ENCODE measurements at regions not wholly inside any gene's neighbourhood (a gene's known extent, or its start where the extent isn't known, plus 50 kb on each side); places are given as distances from the start of the nearest gene placed in this dataset.

DNA sequence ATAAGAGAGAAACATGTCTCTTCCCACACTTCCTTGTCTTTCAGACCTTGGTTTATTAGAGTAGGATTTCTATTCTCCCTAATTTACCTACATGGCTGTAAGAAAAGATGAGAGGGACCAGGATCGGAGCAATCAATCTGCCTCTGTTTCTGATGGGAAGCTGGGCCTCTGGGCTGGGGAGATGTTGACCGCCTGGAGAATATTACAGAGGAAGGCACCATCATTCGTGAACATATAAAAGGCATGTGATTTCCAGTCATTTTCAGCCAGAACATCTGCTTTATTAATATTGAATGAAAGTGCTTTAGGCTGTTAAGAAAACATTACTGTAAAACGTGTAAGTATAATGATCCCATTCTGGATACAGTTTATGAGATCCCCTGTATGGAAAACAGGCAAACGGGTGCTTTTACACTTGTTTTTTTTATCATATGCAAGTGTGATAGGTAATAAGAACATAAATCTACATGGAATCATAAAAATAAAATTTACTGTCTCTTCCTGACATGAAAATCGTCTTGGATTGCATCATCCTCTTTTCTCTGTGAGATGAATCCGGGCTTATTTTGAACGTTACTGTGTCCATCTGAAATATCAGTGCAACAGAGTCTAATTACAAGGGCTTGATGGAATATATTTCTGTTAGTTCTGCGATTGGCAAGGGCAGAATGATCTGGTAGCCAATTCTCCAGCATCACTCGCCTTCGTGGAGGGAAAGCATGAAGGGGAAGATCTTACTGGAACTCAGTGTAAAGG is 94.5 kb upstream of the BAIAP2L1 start:
- WGBS, 2 donors: 70 to 73% methylated on average over 11 of the region's 11 CpGs
- Histone ChIP-seq H3K27ac (no peak overlapping the region), H3K4me1 (no peaks in the 10 kb centered on the region), H3K36me3 (no peaks in the 10 kb centered on the region), H3K9me3 (peaks cover 0 to 65% (median 0%) of the 10 kb centered on the region in 4 donors), H3K4me3 (no peak overlapping the region), H3K27me3 (no peaks in the 10 kb centered on the region)
- TF ChIP-seq, protein P1, sequence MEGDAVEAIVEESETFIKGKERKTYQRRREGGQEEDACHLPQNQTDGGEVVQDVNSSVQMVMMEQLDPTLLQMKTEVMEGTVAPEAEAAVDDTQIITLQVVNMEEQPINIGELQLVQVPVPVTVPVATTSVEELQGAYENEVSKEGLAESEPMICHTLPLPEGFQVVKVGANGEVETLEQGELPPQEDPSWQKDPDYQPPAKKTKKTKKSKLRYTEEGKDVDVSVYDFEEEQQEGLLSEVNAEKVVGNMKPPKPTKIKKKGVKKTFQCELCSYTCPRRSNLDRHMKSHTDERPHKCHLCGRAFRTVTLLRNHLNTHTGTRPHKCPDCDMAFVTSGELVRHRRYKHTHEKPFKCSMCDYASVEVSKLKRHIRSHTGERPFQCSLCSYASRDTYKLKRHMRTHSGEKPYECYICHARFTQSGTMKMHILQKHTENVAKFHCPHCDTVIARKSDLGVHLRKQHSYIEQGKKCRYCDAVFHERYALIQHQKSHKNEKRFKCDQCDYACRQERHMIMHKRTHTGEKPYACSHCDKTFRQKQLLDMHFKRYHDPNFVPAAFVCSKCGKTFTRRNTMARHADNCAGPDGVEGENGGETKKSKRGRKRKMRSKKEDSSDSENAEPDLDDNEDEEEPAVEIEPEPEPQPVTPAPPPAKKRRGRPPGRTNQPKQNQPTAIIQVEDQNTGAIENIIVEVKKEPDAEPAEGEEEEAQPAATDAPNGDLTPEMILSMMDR (IDR thresholded peaks at IDR 0.05): no peak
- no peak for TF ChIP-seq EP300 (IDR thresholded peaks at IDR 0.05)
- TF ChIP-seq POLR2A (IDR thresholded peaks at IDR 0.05): no peak
- no peak for DNase-seq (ENCODE audit: low spot score in 2 of 2)

DNA sequence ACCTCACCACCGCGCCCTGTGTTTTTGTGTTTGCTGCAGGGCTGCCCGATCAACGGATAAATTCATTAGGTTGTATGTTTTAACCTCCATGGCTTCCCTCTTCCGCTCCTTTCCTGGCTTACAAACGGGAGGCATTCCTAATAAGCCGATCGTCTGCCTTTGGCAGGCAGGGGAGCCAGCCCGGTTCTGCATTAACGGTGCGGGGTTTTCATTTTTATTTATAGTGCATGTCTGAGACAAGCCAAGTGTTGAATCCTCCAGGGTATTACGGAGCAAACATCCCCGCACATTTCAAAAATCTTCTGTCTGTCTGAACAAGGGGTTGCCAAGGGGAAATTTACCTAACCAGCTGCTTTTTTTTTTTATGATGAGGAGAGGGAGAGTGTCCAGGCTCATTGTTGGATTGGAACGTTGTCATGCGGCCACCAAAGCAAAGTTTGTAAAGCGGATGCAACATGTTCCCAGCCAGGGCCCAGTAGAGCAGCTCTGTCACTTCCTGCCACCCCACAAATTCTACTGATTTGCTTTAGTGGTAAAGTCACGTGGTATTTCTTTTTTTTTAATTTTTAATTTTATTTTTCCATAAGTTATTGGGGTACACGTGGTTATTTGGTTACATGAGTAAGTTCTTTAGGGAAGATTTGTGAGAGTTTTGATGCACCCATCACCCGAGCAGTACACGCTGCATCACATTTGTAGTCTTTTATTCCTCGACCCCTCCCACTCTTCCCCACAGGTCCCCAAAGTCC is 92.3 kb upstream of the BAIAP2L1 start:
- TF ChIP-seq POLR2A (IDR thresholded peaks at IDR 0.05) (no peak), EP300 (IDR thresholded peaks at IDR 0.05) (no peak)
- TF ChIP-seq, protein P1 (IDR thresholded peaks at IDR 0.05): no peak
- peaks cover 0 to 48% (median 0%) of the 10 kb centered on the region in 4 donors for H3K9me3 ChIP-seq
- WGBS, 2 donors: 79 to 81% methylated on average over 21 of the region's 21 CpGs
- H3K27ac ChIP-seq: no peak overlapping the region
- no peak overlapping the region for H3K4me3 ChIP-seq
- H3K27me3 ChIP-seq: no peaks in the 10 kb centered on the region
- DNase-seq (ENCODE audit: low spot score in 2 of 2): no peak
- H3K36me3 ChIP-seq: no peaks in the 10 kb centered on the region
- H3K4me1 ChIP-seq: no peaks in the 10 kb centered on the region

DNA sequence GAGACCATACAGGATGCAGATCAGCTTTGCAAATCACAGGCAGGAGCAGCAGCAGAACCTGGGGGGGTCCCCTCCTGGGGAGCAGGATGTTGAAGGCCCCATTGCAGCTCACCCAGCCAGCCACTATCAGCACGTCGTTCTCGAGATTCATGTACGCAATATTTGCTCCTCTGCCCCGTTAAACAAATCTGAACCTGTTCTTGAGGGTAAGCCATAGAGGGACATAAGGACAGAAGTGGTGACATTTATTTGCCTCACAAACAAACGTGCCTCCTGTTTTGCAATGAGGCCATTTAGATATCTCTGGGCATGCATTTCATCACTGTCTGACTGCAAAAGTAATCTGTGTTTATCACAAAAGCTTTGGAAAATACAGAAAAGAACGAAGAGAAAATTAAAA is 87.3 kb upstream of the BAIAP2L1 start:
- WGBS, 2 donors: 62 to 80% methylated on average over 7 of the region's 7 CpGs
- Histone ChIP-seq H3K27me3 (no peaks in the 10 kb centered on the region), H3K4me3 (no peak overlapping the region), H3K4me1 (no peaks in the 10 kb centered on the region), H3K36me3 (no peaks in the 10 kb centered on the region), H3K27ac (no peak overlapping the region), H3K9me3 (peaks cover 0 to 19% (median 0%) of the 10 kb centered on the region in 4 donors)
- DNase-seq (ENCODE audit: low spot score in 2 of 2): no peak
- TF ChIP-seq, protein P1 (IDR thresholded peaks at IDR 0.05): no peak
- TF ChIP-seq POLR2A (IDR thresholded peaks at IDR 0.05): no peak
- TF ChIP-seq EP300 (IDR thresholded peaks at IDR 0.05): no peak

DNA sequence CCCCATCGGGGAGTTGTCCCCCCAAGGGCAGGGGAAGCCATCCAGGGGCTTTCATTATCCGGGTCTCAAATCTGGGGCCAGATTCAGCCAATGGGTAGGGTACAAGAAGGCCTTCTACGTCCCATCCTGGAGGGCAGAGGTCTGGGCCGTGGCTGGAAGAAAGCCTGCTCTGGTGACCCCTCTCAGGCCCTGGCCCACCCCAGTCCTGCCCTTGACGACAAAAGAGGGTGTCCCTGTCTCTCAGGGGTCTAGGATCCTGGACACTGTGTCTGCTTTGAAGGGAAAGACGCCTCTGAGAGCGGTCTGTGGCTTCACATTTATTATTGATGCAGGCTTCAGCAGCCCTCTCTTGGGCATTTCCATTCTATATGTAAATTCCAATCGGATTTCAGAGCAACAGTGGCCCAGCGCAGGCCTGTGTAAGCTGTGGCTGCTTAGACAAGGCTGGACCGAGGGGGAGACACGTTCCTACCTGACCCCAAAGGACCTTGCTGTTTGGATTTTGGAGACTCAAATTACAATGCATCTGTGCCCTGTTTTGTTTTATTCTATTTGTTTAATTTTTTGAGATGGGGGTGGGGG is 83.2 kb upstream of the BAIAP2L1 start:
- TF ChIP-seq, protein P1 (IDR thresholded peaks at IDR 0.05): no peak
- no peak for TF ChIP-seq POLR2A (IDR thresholded peaks at IDR 0.05)
- Histone ChIP-seq H3K9me3 (peaks cover 0 to 15% (median 0%) of the 10 kb centered on the region in 4 donors), H3K36me3 (no peaks in the 10 kb centered on the region), H3K4me3 (no peak overlapping the region), H3K27me3 (no peaks in the 10 kb centered on the region), H3K4me1 (no peaks in the 10 kb centered on the region), H3K27ac (no peak overlapping the region)
- WGBS, 2 donors: 63 to 68% methylated on average over 10 to 11 of the region's 11 CpGs
- DNase-seq (ENCODE audit: low spot score in 2 of 2): no peak

Measured in tibial nerve (tissue), 4 donors.